ENCODE measurements at regions not wholly inside any gene's neighbourhood (a gene's known extent, or its start where the extent isn't known, plus 50 kb on each side); places are given as distances from the start of the nearest gene placed in this dataset.

- no peak for DNase-seq
- Histone ChIP-seq H3K27ac (no peak overlapping the region), H3K36me3 (no peaks in the 10 kb centered on the region), H3K4me1 (peaks cover 0 to under 1% (median 0%) of the 10 kb centered on the region in 4 donors), H3K27me3 (no peaks in the 10 kb centered on the region), H3K9me3 (no peaks in the 10 kb centered on the region), H3K4me3 (no peak overlapping the region)
- TF ChIP-seq POLR2AphosphoS5 (IDR thresholded peaks at IDR 0.05), result no peak
- no peak for TF ChIP-seq CTCF (IDR thresholded peaks at IDR 0.05)
- TF ChIP-seq EP300 (IDR thresholded peaks at IDR 0.05), result no peak
- TF ChIP-seq POLR2A (IDR thresholded peaks at IDR 0.05), result no peak
- no peak for ATAC-seq (ENCODE audit: low FRiP score in 2 of 2)
- 77 to 90% methylated on average over 2 of the region's 2 CpGs for WGBS, 2 donors
Observed at GRCh38 chr18:14930576-14930975, 182.6 kb downstream of the ANKRD30B start.

- H3K36me3 ChIP-seq, result no peaks in the 10 kb centered on the region
- H3K4me1 ChIP-seq, result no peaks in the 10 kb centered on the region
- no peak for ATAC-seq (ENCODE audit: low FRiP score in 2 of 2)
- H3K27ac ChIP-seq, result no peak overlapping the region
- TF ChIP-seq POLR2AphosphoS5 (IDR thresholded peaks at IDR 0.05) (no peak), CTCF (IDR thresholded peaks at IDR 0.05) (no peak), EP300 (IDR thresholded peaks at IDR 0.05) (no peak), POLR2A (IDR thresholded peaks at IDR 0.05) (no peak)
- no peaks in the 10 kb centered on the region for H3K27me3 ChIP-seq
- DNase-seq, result no peak
- 77 to 83% methylated on average over 12 of the region's 12 CpGs for WGBS, 2 donors
- no peak overlapping the region for H3K4me3 ChIP-seq
- no peaks in the 10 kb centered on the region for H3K9me3 ChIP-seq
Observed at GRCh38 chr18:14933049-14933851, 185.3 kb downstream of the ANKRD30B start.

GRCh38 chr18:14933964-14934363 lies 186.0 kb downstream of the ANKRD30B start:
- H3K4me3 ChIP-seq, result no peak overlapping the region
- H3K4me1 ChIP-seq, result no peaks in the 10 kb centered on the region
- H3K27me3 ChIP-seq, result no peaks in the 10 kb centered on the region
- DNase-seq (peak in 1 of 2 donors; percentile 71), ATAC-seq (ENCODE audit: low FRiP score in 2 of 2) (no peak)
- TF ChIP-seq POLR2A (IDR thresholded peaks at IDR 0.05) (no peak), EP300 (IDR thresholded peaks at IDR 0.05) (no peak), POLR2AphosphoS5 (IDR thresholded peaks at IDR 0.05) (no peak), CTCF (IDR thresholded peaks at IDR 0.05) (no peak)
- H3K9me3 ChIP-seq, result no peaks in the 10 kb centered on the region
- 73 to 79% methylated on average over 5 to 10 of the region's 10 CpGs for WGBS, 2 donors
- H3K27ac ChIP-seq, result no peak overlapping the region
- no peaks in the 10 kb centered on the region for H3K36me3 ChIP-seq

GRCh38 chr18:14935210-14935609 lies 187.2 kb downstream of the ANKRD30B start:
- Histone ChIP-seq H3K4me3 (no peak overlapping the region), H3K36me3 (no peaks in the 10 kb centered on the region), H3K27me3 (no peaks in the 10 kb centered on the region), H3K9me3 (no peaks in the 10 kb centered on the region), H3K4me1 (no peaks in the 10 kb centered on the region), H3K27ac (no peak overlapping the region)
- no peak for ATAC-seq (ENCODE audit: low FRiP score in 2 of 2)
- 70 to 78% methylated on average over 2 to 3 of the region's 3 CpGs for WGBS, 2 donors
- DNase-seq, result no peak
- TF ChIP-seq POLR2A (IDR thresholded peaks at IDR 0.05) (no peak), EP300 (IDR thresholded peaks at IDR 0.05) (no peak), POLR2AphosphoS5 (IDR thresholded peaks at IDR 0.05) (no peak), CTCF (IDR thresholded peaks at IDR 0.05) (no peak)

- H3K36me3 ChIP-seq, result no peaks in the 10 kb centered on the region
- no peak overlapping the region for H3K4me3 ChIP-seq
- no peak for TF ChIP-seq CTCF (IDR thresholded peaks at IDR 0.05)
- TF ChIP-seq EP300 (IDR thresholded peaks at IDR 0.05), result no peak
- TF ChIP-seq POLR2A (IDR thresholded peaks at IDR 0.05), result no peak
- TF ChIP-seq POLR2AphosphoS5 (IDR thresholded peaks at IDR 0.05), result no peak
- H3K27me3 ChIP-seq, result no peaks in the 10 kb centered on the region
- no peaks in the 10 kb centered on the region for H3K4me1 ChIP-seq
- ATAC-seq (ENCODE audit: low FRiP score in 2 of 2), result no peak
- WGBS, 2 donors, result 58 to 62% methylated on average over 4 of the region's 4 CpGs
- no peaks in the 10 kb centered on the region for H3K9me3 ChIP-seq
- no peak for DNase-seq
- no peak overlapping the region for H3K27ac ChIP-seq
Observed at GRCh38 chr18:14936313-14936712, 188.3 kb downstream of the ANKRD30B start.
